Loucy (cell line): ENCODE measurements at regions not wholly inside any gene's neighbourhood (a gene's known extent, or its start where the extent isn't known, plus 50 kb on each side); places are given as distances from the start of the nearest gene placed in this dataset.

Experiments used
- CTCF ChIP-seq: fragments of 200-600 bp; sonication (generic); conservative IDR thresholded peaks from 2 replicates; pipeline ENCODE4 v1.5.1; 2014; ENCODE audit warnings: mild to moderate bottlenecking, antibody characterized with exemption, low read length
- EZH2phosphoT487 ChIP-seq: fragments of 200-600 bp; IDR thresholded peaks from 2 replicates; pipeline ENCODE4 v1.6.1; 2018; ENCODE audit warnings: antibody characterized with exemption, mild to moderate bottlenecking, moderate library complexity, borderline replicate concordance

- TF ChIP-seq CTCF (no peak), EZH2phosphoT487 (no peak)
These were observed 925.7 kb downstream of the EPHA3 start for GRCh38 chr3:90032980-90033641.
